Loucy (cell line): ENCODE measurements at regions not wholly inside any gene's neighbourhood (a gene's known extent, or its start where the extent isn't known, plus 50 kb on each side); places are given as distances from the start of the nearest gene placed in this dataset.

ENCODE experiments used
- H2AFZ ChIP-seq: fragments of 200-600 bp; sonication (generic); 2 replicates; pipeline ENCODE4 v1.6.0; 2016; ENCODE audit warnings: antibody characterized with exemption, mild to moderate bottlenecking, low read length, moderate library complexity
- H3F3A ChIP-seq: fragments of 200-600 bp; 2 replicates; pipeline ENCODE4 v1.6.0; 2016; ENCODE audit warnings: antibody characterized with exemption, low read depth, mild to moderate bottlenecking
- H3K27me3 ChIP-seq: fragments of 200-600 bp; sonication (generic); 2 replicates; pipeline ENCODE4 v1.6.1; 2014; ENCODE audit warnings: low read length, mild to moderate bottlenecking; ENCODE audit not compliant: insufficient read depth, poor library complexity, severe bottlenecking
- H3K36me3 ChIP-seq: fragments of 200-600 bp; sonication (generic); 2 replicates; pipeline ENCODE4 v1.6.1; 2016; ENCODE audit warnings: low read length; ENCODE audit not compliant: insufficient read depth
- H3K4me1 ChIP-seq: fragments of 200-600 bp; sonication (generic); 2 replicates; pipeline ENCODE4 v1.5.1; 2014; ENCODE audit warnings: low read length, mild to moderate bottlenecking; ENCODE audit not compliant: insufficient read depth, poor library complexity, severe bottlenecking
- H3K4me2 ChIP-seq: fragments of 200-600 bp; sonication (generic); 2 replicates; pipeline ENCODE4 v1.6.0; 2014; ENCODE audit warnings: antibody characterized with exemption, low read length, low read depth, mild to moderate bottlenecking; ENCODE audit not compliant: poor library complexity, severe bottlenecking
- H3K4me3 ChIP-seq: fragments of 200-600 bp; sonication (generic); 2 replicates; pipeline ENCODE4 v1.5.1; 2014; ENCODE audit warnings: low read length, mild to moderate bottlenecking, mixed read lengths; ENCODE audit not compliant: poor library complexity, severe bottlenecking
- H3K79me2 ChIP-seq: fragments of 200-600 bp; sonication (generic); 2 replicates; pipeline ENCODE4 v1.6.1; 2014; ENCODE audit warnings: low read length; ENCODE audit not compliant: insufficient read depth
- H3K9ac ChIP-seq: fragments of 200-600 bp; sonication (generic); 2 replicates; pipeline ENCODE4 v1.6.0; 2014; ENCODE audit warnings: mild to moderate bottlenecking, low read depth, low read length, moderate library complexity; ENCODE audit not compliant: poor library complexity, severe bottlenecking
- H3K9me2 ChIP-seq: fragments of 200-600 bp; sonication (generic); replicated peaks from 2 replicates; pipeline ENCODE4 v1.6.1; 2016; ENCODE audit warnings: low read depth, low read length, mixed read lengths
- H3K9me3 ChIP-seq: fragments of 200-600 bp; sonication (generic); 2 replicates; pipeline ENCODE4 v1.6.1; 2014; ENCODE audit warnings: mild to moderate bottlenecking, antibody characterized with exemption, low read length, low read depth; ENCODE audit not compliant: insufficient read depth
- H4K20me1 ChIP-seq: fragments of 200-600 bp; sonication (generic); 2 replicates; pipeline ENCODE4 v1.6.0; 2014; ENCODE audit warnings: antibody characterized with exemption, low read length, mild to moderate bottlenecking; ENCODE audit not compliant: insufficient read depth, poor library complexity, severe bottlenecking
- CTCF ChIP-seq: fragments of 200-600 bp; sonication (generic); conservative IDR thresholded peaks from 2 replicates; pipeline ENCODE4 v1.5.1; 2014; ENCODE audit warnings: mild to moderate bottlenecking, antibody characterized with exemption, low read length
- EZH2phosphoT487 ChIP-seq: fragments of 200-600 bp; IDR thresholded peaks from 2 replicates; pipeline ENCODE4 v1.6.1; 2018; ENCODE audit warnings: antibody characterized with exemption, mild to moderate bottlenecking, moderate library complexity, borderline replicate concordance

GRCh38 chr10:126749015-126749655 is 78.6 kb upstream of the C10orf90 start:
- no peaks in the 10 kb centered on the region for H3F3A ChIP-seq
- H3K27me3 ChIP-seq, result no peaks in the 10 kb centered on the region
- no peaks in the 10 kb centered on the region for H3K79me2 ChIP-seq
- H3K36me3 ChIP-seq, result no peaks in the 10 kb centered on the region
- H3K9me2 ChIP-seq, result no peaks in the 10 kb centered on the region
- H3K4me2 ChIP-seq, result no peak overlapping the region
- H3K9ac ChIP-seq, result no peak overlapping the region
- no peaks in the 10 kb centered on the region for H3K4me1 ChIP-seq
- TF ChIP-seq CTCF (peak; percentile 62), EZH2phosphoT487 (no peak)
- H4K20me1 ChIP-seq, result no peaks in the 10 kb centered on the region
- H3K9me3 ChIP-seq, result no peaks in the 10 kb centered on the region
- H2AFZ ChIP-seq, result no peak overlapping the region
- H3K4me3 ChIP-seq, result no peak overlapping the region

GRCh38 chr10:126754966-126755365 is 84.5 kb upstream of the C10orf90 start:
- Histone ChIP-seq H3K9ac (no peak overlapping the region), H3K4me1 (no peaks in the 10 kb centered on the region), H3K9me2 (no peaks in the 10 kb centered on the region), H3K27me3 (no peaks in the 10 kb centered on the region), H3K4me2 (no peak overlapping the region), H3K4me3 (no peak overlapping the region), H4K20me1 (no peaks in the 10 kb centered on the region), H3K36me3 (no peaks in the 10 kb centered on the region), H3K79me2 (no peaks in the 10 kb centered on the region), H2AFZ (no peak overlapping the region), H3K9me3 (0 out of 2 replicates have a peak, but pooled peaks cover 5% of the 10 kb centered on the region), H3F3A (no peaks in the 10 kb centered on the region)
- TF ChIP-seq EZH2phosphoT487, result no peak
- no peak for TF ChIP-seq CTCF

- Histone ChIP-seq H3K9me2 (no peaks in the 10 kb centered on the region), H3K4me3 (no peak overlapping the region), H3K4me1 (no peaks in the 10 kb centered on the region), H2AFZ (no peak overlapping the region), H3K4me2 (no peak overlapping the region), H3K27me3 (no peaks in the 10 kb centered on the region), H3K36me3 (no peaks in the 10 kb centered on the region), H3F3A (no peaks in the 10 kb centered on the region), H3K79me2 (no peaks in the 10 kb centered on the region), H3K9me3 (0 out of 2 replicates have a peak, but pooled peaks cover 5% of the 10 kb centered on the region), H4K20me1 (no peaks in the 10 kb centered on the region), H3K9ac (no peak overlapping the region)
- TF ChIP-seq EZH2phosphoT487 (no peak), CTCF (no peak)
Measured at GRCh38 chr10:126758867-126759266, 88.4 kb upstream of the C10orf90 start.
